GM19455 (cell line): ENCODE measurements at regions not wholly inside any gene's neighbourhood (a gene's known extent, or its start where the extent isn't known, plus 50 kb on each side); places are given as distances from the start of the nearest gene placed in this dataset.
A peak's percentile ranks its signal among the peaks of the same experiment; 100 is the strongest.
"Not testable (repeated sequence)": the region's sequence is repeated elsewhere in the genome, so short reads cannot be mapped to it uniquely, and the experiment has no call there.

ENCODE experiments used
- ATAC-seq: cut with Tn5 transposase; IDR thresholded peaks from one replicate; pipeline ENCODE4 v1.9.1; 2021; ENCODE audit not compliant: unreplicated experiment

DNA sequence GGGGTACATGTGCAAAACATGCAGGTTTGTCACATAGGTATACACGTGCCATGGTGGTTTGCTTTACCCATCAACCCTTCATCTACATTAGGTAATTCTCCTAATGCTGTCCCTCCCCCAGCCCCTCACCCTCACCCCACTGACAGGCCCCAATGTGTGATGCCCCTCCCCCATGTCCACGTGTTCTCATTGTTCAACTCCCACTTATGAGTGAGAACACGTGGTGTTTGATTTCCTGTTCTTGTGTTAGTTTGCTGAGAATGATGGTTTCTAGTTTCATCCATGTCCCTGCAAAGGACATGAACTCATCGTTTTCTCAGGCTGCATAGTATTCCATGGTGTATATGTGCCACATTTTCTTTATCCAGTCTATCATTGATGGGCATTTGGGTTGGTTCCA is 232.9 kb upstream of the RASGRP1 start:
- not testable (repeated sequence) for ATAC-seq

DNA sequence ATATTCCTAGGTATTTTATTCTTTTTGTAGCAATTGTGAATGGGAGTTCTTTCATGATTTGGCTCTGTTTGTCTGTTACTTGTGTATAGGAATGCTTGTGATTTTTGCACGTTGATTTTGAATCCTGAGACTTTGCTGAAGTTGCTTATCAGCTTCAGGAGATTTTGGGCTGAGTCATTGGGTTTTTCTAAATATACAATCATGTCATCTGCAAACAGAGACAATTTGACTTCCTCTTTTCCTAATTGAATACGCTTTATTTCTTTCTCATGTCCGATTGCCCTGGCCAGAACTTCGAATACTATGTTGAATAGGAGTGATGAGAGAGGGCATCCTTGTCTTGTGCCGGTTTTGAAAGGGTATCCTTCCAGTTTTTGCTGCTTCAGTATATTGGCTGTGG is 234.6 kb upstream of the RASGRP1 start:
- not testable (repeated sequence) for ATAC-seq

DNA sequence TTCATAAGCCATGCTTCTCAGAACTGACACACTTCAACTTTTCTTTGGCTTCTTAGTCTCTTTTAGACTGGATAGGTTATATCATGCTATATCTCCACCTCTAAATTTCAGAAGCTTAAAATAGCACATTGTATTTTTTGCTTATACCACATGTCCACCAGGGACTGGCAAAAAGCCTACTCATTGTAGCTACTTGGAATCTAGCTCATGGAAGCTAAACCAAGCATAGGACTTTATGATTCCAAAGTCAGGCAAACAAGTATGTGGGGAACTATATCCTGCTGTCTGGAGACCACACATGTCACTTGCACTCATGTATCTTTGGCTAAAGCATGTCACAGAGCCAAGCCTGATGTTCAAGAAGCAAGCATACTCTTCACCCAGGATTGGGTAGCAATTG is 245.0 kb upstream of the RASGRP1 start:
- ATAC-seq: no peak

DNA sequence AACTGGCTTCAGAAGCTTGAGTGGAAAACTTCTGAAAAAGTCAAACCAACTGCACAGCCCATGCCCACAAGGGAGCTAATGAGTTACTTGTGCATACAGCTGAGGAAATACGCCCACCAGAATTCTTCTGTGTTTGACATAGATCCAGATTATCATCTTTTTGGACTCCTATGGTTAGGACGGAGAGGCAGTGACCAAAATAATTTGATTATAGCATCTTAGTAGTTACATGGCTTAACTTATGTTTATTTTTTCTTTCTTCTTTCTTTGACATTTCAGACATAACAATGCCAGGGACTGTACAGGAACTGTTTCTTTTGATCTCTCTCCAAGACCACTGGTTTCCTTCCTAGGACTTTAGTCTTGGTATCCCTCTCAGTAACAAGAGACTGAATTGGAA is 246.1 kb upstream of the RASGRP1 start:
- no peak for ATAC-seq

DNA sequence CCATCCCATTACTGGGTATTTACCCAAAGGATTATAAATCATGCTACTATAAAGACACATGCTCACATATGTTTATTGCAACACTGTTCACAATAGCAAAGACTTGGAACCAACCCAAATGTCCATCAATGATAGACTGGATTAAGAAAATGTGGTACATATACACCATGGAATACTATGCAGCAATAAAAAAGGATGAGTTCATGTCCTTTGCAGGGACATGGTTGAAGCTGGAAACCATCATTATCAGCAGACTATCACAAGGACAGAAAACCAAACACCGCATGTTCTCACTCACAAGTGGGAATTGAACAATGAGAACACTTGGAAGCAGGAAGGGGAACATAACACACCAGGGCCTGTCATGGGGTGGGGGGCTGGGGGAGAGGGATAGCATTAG is 249.6 kb upstream of the RASGRP1 start:
- not testable (repeated sequence) for ATAC-seq

DNA sequence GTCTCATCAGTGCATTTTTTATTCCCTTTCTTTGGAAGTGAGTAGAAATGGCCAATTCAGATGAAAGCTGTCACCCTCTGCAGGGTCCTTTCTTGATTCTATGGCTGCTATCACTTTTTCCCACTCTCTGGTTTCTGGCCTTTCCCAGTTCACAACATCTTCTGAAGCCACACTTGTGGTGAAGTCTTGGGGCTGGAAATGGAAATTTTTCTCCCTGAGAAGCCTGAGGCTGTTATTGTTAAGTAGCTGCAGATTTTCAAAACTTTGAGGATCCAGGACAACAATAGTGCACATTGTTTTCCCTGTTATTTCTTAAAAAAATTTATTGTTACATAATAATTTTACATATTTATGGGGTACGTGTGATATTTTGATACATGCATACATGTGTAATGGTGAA is 250.3 kb upstream of the RASGRP1 start:
- ATAC-seq: no peak

DNA sequence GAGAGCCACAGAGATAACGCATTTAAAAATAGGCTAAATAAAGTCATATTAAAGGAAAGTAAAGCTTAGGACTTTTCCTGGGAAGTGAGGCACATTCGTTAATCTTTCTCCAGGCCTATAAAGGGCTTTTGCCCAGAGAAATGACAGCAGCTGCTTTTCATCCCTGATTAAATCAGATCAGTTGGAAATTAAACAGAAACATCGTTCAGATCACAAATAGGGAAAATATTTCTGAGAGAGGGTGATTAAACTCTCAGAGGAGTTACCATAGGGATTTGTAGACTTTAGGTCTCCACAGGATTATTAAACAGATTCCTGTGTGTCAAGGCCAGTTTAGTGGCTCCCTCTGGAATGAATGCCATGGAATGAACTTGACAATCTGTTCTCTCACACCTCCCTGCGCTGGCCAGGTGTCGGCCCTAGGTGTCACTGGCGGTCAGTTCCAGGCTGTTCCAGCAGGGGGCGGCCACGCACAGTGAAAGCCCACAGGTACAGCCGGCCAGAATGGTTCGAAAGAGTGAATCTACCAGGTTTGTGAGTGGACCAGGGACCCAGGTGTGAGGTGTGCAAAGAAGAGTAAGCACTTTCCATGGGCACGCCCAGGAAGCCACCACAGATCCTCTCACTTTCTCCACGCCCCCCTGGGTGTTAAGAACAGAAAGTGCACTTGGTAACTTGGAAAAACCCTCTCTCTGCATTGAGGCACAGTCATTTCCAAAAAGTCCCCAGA is 253.0 kb upstream of the RASGRP1 start:
- peak; percentile 91 for ATAC-seq

DNA sequence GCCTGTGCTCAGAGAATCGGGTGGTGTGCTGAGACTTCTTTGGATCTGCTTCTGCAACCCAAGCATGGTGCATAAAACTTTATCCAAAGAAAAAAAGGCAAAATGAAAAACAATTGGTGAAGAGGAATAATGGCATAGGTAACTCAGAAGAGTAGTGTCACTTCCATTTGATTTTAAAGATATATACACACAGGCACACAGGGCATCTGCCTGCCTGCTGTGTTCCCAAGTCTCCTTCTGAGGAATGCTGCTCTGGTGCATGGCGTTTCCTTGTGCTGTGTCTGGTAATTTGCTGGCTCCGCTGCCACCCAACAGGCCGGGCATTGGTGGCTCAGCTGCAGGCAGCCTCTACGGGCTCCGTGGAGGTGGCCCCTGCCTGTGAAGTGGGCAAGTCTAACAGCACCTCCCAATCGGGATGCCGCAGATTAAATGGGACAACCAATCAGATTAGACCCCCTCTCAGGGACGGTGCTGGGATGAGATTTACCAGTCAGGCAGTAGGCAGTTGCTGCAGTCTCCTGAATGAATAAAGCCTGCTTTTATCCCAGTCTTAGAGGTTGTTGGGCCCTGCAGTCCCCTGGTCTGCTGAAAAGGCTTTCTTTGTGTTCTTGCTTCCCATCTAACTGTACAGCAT is 253.7 kb upstream of the RASGRP1 start:
- ATAC-seq: no peak

DNA sequence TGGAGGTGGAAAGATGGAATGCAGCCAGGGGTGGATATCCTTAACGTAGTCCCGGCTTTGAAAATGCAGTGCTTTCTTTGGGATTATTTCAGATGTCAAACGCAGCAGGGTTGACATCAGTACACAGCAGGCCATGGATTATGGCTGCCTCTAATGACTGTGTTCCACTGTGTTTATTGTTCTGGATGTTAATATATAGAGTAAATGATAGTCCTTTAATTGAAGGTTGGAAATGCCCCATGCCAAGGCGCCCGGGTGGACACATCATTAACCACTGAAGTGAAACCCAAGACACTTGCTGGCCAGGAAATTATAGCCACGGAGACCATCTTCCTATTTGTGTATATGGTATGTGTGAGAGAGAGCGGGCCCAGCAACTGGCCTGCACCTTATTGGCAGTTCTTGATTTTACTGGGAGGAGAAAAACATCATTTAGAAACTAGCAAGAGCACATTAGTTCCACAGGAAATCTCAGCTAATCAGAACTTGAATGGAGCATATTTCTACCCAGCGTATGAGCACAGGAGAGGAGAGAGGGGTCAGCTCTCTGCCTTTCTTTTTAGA is 254.9 kb upstream of the RASGRP1 start:
- no peak for ATAC-seq

DNA sequence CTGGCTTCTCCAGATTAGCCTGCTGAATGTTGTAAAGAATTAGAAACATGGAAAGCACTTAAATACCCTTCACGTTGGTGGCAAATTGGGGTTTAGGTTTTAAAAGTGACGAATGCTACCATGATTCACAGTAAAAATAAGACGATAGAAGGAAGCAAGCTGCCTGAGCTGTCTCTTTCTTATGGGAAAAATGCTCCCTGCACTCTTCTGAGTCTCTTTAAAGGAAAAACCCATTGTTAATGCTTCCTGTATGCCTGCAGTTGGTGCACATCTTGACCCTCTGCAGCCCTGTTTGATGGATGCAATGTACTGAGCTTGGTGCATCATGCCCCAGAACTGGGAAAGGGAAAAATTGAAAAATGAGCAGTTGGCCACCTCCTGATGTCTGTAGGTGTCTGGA is 258.6 kb upstream of the RASGRP1 start:
- no peak for ATAC-seq

DNA sequence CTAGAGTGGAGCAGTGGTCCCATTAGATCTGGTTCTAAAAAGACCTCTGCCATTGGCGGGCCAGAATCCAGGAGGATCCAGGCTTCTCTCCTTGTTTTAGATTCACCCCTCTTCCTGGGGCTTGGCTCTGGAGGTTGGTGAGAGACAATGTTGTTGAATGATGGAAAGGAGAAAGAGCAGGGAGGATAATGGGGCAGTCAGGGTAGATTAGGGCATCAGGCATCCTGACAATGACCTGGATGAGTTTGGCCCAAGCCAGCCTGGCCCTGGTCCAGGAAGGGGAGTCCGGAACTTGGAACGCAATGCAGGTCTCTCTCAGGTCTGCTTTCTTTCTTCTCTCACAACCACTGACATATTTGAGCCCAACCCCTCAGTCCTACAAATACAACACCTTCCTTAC is 260.1 kb upstream of the RASGRP1 start:
- ATAC-seq: no peak

DNA sequence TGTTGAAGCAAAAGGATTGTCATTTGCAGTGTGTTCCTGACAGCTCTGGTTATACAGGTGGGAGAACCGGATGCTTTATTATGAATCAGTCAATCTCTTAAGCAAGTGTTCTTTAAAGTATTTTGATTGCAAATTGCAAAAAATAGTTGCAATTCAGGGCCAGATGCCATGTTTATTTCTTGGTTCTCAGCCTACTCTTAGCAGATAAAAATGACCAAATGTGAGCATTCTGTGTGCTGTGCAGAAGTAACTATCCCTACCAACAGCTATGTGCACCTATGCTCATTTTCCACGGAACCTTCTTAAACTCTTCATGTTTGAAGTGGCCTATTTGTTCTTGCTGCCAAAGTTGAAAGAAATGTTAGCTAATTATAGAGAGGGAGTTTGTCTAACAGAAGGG is 262.3 kb upstream of the RASGRP1 start:
- no peak for ATAC-seq

DNA sequence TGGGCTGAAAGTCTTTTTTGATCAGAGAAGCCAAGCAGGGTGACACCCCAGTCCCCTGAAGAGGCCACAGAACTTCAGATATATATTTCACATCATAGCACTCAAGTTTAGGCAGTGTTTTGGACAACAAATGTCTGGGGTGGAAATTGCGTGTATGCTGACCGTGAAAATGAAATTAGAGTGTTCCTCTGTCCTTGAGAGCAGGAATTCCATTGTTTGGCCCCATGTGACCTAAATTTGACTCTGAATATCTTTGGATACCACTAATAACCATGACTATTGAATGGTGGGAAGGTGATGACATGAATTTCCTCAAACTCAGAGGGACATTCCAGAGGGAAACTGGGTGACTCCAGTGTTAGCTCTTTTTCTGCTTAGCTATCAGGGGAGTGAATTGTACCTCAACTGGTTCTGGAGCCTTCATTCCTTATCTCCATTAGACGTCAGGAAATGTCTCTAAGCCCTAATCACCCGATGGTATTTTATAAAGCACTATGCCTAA is 263.5 kb upstream of the RASGRP1 start:
- ATAC-seq: no peak

DNA sequence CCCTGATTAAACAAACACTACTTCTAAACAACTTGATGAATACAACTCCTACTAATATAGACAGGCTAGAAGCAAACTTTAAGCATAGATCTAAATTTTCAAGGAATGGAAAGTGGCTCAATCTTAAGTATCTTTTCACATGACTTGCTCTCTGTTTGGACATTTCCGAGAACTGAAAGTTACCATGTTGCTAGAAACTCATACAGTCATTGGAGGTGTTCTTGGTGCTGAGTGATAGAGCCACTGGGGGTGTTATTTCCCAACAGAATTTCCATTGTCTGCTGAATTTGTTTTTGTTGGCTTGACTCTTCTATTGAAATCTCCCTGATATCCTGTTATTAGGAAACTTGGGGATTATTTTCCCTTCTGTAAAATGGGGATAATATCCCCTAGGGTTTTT is 264.5 kb upstream of the RASGRP1 start:
- no peak for ATAC-seq

DNA sequence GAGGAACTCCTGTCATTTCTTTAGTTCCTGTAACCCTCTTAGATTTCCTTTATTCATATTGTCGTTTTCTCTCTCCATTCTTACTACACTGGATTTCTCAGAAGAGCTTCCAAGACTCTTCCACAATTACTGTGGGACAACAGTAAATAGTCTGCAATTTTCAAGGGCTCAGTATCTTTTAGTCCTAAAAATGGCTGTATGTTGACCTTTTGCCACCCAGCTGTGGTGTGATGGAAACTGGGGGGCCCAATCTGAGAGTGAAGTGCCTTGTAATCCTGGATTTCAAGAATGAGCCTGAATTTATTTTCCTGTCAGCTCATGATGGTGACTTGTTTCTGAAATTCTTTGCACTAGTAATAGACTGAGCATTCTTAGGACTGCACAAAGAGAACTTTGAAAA is 277.6 kb upstream of the RASGRP1 start:
- no peak for ATAC-seq

DNA sequence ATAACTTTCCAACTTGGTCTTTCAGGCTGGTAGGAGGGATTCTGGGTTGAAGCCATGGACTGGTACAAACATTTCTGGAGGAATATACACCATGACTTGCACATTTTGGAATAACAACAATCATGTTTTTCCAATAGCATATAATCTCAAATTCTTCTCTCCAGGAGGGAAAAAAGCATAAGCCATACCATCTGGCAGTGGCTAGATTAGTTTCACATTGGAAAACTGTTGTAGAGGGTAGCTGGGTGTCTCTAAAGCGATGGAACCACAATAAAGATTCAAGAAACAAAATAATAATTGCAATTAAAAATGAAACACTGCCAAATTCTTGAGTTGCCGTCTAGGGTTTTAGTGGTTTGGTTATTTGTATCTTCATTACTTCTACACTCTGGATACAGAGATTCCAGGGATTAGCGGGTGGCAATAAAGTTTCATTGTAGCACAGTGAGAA is 278.5 kb upstream of the RASGRP1 start:
- no peak for ATAC-seq

DNA sequence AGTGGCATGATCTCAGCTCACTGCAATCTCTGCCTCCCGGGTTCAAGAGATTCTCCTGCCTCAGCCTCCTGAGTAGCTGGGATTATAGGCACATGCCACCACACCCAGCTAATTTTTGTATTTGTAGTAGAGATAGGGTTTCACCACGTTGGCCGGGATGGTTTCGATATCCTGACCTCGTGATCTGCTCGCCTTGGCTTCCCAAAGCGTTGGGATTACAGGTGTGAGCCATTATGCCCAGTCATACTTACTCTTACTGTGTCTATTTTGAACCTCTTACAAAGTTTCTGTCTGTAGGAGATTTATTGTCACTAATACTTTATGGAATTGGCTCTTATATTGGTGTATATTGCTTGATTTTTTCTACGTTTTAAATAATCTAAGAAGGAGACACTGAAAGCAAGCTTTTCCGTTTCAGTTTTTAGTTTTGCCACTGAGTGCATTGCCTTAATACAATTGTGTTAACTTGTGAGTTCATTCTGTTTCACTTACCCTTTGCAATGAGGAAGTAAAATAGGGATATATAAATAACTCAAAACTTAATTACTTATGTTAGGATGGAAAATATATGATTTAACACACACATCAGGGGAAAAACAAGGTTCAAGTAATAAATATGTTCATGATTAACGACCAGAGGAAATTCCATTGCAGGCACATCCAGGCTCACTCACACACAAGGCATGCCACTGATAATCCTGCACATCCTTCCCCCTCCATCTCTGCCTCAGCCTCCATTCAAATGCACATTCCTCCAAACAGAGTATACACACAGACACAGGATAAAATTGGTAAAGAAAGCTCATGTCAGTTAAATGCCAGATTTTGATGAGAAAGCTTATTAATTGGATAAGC is 279.3 kb upstream of the RASGRP1 start:
- ATAC-seq: no peak

DNA sequence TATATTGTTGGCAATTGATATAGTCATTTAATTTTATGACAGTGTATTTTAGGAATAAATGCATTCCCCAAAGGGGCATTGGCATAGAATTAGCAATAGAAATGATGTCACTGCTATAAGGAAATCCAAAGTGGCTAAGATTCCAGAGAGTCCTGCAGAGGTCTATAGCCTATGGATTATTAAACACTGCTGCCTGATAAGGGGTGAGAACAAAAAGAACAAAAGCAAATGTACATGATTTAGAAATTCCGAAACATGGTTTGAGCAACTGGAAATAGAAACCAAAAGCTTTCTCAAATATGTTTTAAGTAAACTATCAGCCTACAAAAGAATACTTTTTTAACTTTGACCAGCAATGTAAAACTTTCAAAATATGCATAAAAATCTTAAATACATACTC is 280.1 kb upstream of the RASGRP1 start:
- ATAC-seq: no peak

DNA sequence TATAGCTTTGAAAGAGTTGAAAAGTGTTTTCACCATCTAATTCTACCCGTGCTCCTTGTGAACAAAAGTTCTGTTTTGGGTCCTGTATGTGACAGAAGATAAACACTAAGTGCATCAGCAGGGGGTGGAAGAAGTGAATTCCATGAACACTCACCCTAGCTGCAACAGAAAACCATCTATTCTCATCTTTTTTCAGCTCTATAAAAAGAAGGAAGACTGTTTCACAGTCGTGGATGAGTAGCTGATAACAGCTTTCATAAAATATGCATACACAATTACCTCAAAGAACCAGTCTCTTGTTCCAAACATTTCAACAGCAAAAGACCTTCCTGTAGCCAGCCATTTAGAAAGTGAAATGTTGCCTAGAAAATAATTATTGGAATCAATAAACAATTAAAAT is 281.7 kb upstream of the RASGRP1 start:
- no peak for ATAC-seq

DNA sequence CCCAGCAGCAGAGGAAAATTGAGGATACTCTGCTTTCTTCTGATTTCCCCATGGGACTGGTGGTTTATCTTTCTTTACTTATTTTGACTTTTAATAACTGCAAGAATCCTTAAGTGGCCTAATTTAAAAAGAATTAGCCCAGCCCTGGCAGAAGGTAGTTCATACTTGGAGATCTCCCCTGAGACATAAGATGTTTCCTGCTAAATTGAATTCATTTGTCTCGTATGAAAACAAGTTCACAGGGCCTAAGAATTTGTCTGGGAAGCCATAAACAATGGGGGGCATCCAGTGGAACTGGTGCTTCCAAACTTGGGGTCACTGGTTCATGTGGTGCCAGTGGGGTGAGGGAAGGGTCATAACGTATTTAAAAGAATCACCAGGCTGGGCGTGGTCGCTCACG is 283.1 kb upstream of the RASGRP1 start:
- no peak for ATAC-seq

DNA sequence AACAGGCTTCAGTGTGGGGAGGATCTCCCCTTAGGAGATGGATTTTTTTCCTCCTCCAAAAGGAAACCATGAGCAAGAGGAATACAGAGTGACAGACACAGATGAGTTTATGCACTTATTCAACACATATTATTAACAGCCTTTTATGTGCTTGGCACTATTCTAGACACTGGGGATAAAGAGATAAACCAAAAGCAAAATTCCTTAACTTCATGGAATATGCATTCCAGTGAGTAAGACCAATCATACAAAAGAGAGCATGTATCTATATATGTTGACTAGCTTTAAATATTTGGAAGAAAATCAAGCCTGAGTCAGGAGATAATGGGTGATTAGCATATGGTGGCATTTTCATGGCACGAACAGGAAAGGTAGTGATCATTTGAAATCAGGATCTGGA is 284.4 kb upstream of the RASGRP1 start:
- no peak for ATAC-seq
